GM21360 (cell line): ENCODE measurements at regions not wholly inside any gene's neighbourhood (a gene's known extent, or its start where the extent isn't known, plus 50 kb on each side); places are given as distances from the start of the nearest gene placed in this dataset.
"Not testable (repeated sequence)": the region's sequence is repeated elsewhere in the genome, so short reads cannot be mapped to it uniquely, and the experiment has no call there.

Experiments
- ATAC-seq: cut with Tn5 transposase; IDR thresholded peaks from one replicate; pipeline ENCODE4 v1.9.1; 2021; ENCODE audit warnings: mild to moderate bottlenecking, moderate library complexity; ENCODE audit not compliant: unreplicated experiment

DNA sequence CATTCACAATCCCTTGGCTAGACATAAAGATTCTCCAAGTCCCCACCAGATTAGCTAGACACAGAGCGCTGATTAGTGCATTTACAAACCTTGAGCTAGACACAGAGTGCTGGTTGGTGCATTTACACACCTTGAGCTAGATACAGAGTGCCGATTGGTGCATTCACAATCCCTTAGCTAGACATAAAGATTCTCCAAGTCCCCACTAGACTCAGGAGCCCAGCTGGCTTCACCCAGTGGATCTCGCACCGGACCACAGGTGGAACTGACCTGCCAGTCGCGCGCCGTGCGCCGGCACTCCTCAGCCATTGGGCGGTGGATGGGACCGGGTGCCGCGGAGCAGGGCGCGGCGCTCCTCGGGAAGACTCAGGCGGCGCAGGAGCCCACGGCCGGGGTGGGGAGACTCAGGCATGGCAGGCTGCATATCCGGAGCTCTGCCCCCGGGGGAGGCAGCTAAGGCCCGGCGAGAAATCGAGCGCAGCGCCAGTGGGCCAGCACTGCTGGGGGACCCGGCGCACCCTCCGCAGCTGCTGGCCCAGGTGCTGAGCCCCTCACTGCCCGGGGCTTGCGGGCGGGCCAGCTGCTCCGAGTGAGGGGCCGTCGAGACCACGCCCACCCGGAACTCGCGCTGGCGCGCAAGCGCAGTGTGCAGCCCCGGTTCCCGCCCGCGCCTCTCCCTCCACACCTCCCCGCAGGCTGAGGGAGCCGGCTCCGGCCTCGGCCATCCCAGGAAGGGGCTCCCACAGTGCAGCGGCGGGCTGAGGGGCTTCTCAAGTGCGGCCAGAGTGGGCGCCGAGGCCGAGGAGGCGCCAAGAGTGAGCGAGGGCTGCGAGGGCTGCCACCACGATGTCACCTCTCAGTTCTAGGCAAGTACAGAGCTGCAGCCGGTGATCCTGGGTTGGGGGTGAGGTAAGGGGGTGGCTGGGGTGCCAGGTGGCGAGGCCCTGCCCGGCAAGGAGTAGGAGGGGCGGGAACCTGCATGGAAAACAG is 773.7 kb upstream of the CITED2 start:
- not testable (repeated sequence) for ATAC-seq

- no peak for ATAC-seq
These were observed 766.4 kb upstream of the CITED2 start for GRCh38 chr6:140140891-140141290.

DNA sequence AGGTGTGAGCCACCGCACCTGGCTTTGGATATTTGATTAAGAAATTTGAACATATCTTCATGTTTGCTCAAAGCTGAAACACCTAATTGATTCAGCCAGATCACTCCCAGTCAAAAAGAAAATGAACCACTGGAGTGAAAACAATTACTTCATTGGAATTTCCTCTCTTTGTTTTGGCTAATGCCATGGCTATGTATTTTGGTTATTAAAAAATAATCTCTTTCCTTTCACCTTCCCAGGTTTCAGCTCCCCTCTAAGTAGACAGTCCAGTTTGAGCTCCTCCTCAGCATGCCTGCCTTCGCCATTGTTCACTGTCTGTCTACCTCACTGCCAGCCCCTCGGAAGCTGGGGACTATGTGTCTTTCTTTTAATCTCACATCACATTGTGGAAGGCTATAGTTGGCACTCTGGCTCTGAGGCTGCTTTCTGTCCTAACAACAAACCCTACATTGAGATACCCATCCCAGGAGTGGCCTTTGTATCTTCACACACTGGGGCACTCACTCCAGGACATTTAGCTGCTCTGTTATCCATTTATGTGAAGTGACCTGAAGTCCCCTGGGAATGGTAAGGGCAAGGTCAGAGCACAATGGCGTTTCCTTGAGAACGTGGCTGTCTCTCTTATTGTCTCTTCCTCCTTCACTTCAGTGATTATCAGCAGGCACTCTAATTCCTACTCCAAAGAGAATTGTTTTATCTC is 764.0 kb upstream of the CITED2 start:
- ATAC-seq, result no peak

GRCh38 chr6:140134224-140134623 is 759.8 kb upstream of the CITED2 start:
- no peak for ATAC-seq

DNA sequence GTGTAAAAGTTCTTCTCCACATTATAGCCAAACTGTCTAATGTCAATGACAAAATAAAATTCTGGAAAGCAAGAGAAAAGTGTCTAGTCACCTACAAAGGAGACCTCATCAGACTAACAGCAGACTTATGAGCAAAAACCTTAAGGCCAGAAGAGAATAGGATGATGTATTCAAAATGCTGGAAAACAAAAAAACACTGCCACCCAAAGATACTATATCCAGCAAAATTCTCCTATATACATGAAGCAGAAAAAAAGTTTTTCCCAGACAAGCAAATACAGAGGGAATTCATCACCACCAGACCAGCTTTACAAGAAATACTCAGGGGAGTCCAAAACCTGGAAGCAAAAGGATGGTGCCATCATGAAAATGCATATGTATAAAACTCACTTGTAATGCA is 755.6 kb upstream of the CITED2 start:
- ATAC-seq, result no peak

- no peak for ATAC-seq
These were observed 750.0 kb upstream of the CITED2 start for GRCh38 chr6:140124498-140124897.

DNA sequence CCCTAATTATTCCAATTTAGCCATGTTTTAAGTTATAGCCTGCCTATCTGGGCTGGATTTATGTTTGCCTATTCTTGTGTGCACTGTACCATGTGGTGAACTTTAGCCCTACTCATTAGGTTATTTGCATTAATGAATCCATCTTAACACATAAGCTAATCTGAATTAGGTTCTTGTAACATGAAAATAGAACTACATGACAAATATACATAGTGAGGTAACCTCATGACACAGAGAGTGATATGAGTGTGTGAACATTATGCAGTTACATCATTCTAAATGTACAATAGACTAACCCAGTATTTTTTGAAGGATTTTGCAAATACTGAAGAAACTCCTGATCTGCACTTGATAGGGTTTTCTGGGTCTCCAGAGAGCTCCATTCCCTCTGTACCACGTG is 733.7 kb upstream of the CITED2 start:
- ATAC-seq, result no peak

DNA sequence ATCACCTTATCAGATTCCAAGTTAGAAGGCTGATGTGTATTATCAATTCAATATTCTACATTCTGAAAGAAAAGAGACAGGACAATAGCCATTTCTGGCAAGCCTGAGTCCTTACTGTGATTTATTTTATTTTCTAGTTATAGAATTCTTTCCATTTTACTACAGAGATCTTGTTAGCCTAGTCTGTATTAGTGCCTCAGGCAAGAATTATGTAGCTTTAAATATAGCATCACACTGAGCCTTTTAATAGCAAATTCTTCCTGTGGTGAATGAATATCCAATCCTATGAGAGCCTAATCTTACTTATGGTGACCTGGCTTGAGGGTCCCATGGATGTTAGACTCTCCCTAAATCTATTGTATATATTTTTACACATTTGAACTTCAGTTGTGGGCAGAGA is 732.8 kb upstream of the CITED2 start:
- ATAC-seq, result no peak

DNA sequence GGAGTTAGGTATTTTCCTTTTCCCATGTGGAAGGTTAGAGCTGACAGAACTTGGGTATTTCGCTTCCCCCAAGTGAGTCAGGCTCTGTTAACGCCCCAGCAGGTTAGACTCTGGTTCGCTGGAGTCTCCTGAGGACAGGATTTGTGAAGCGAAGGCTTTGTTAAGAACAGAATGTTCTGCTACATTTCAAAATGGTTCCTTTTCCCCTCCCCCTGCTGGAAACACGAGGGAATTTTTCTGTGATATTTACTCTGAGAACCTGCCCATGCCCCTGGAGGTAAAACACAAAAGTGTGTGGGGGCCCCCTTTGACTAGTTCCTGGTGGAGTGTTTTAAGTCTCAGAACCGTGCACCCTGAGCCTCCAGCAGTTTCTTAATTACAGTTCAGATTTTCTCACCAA is 731.4 kb upstream of the CITED2 start:
- no peak for ATAC-seq

DNA sequence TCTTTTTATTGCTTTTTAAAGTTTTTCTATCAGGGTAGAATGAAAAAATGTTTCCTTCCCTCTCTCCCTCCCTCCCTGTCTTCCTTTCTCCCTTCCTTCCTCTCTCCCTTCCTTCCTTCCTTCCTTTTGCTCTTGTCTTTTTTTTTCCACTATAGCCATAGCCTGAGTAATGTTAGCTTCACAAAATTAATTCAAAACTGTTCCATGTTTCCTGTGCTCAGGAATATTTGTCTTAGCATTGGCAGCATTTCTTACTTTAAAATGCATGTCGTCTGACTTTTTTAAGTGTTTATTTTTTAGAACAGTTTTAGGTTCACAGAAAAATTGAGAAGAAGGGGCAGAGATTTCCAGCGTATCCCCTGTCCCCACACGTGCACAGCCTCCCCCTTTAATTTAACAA is 730.8 kb upstream of the CITED2 start:
- ATAC-seq, result no peak

GRCh38 chr6:140101818-140102217 is 727.4 kb upstream of the CITED2 start:
- no peak for ATAC-seq

- no peak for ATAC-seq
These were observed 726.9 kb upstream of the CITED2 start for GRCh38 chr6:140101367-140101766.

DNA sequence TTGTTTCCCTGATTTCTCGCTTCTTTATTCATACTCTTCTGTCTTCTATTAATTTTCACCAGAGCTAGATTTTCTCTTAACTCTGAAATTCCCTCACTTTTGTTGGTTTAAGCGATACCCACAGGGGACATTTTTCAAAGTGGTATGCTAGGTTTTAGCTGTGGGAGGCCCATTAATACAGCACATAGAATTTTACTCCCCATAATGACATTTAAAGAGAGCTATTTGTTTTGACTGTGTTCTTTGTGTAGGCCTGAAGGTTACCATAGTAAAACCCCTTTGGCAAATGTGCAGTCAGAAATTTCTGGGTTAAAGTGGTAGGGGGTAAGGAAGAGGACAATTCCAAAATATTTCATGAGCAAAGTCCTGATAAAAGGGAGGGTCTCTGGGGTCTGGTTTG is 721.1 kb upstream of the CITED2 start:
- no peak for ATAC-seq

- ATAC-seq, result no peak
These were observed 717.4 kb upstream of the CITED2 start for GRCh38 chr6:140091895-140092294.

DNA sequence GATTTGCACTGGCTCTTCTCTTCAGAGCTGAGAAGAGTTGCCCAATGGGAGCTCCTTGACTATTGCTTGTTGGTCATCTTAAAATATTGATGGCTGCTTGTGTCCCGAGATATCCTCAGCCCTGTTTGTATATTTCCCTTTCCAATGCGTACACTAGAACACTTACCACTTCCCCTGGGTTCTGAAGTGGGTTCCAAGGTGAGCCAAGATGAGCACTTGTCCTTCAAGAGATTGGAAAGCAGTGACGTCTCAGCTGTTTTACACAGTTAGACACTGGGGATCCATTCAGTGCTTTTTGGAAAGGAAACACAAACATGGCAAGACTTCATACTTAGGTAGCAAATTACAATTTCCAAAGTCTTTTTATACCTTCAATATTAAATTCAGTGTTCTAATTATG is 716.4 kb upstream of the CITED2 start:
- no peak for ATAC-seq

DNA sequence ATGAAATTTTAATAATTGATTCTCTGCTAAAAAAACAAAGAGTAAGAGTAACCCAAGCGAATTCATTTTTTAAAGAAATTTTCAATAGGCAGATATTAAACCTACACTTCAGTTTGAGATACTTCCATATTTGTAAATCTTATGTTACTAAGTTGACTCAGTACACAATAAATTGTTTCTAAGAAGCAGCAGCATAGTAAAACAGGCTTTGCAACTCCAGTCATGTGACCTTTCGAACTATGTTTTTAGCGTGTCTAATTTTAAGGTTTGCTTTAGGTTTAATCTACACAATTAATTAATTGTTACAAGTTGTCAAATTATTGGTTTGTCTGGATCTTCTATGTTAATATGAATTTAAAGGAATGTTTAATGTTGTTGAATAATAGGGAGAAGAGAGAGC is 708.9 kb upstream of the CITED2 start:
- no peak for ATAC-seq

GRCh38 chr6:140082867-140083297 is 708.4 kb upstream of the CITED2 start:
- no peak for ATAC-seq

GRCh38 chr6:140079328-140079727 is 704.9 kb upstream of the CITED2 start:
- no peak for ATAC-seq

DNA sequence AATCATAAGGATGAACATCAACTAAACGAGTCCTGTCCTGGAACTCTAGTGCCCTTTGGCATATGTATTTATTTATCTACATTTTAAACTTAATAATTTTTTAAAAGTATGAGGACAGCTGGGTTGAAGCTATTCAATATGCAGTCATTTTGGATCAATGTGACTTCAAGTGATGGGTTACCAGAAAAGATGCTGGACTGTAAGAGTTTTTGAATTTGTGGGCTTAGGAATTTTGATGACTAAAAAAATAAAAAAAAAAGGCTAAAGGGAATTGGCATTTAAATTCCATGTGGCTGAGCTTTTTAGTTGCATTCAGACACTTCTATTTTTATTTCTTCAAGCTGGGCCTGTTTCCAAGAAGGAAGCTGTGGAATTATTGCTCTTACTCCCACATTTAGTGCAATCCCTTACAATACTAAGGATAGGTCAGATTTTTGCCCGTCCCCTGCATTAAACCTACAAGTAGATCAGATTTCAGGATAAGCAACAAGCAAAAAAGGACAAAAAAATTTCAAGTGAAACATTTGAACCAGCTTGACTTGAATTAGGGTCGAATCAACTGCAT is 704.2 kb upstream of the CITED2 start:
- no peak for ATAC-seq

DNA sequence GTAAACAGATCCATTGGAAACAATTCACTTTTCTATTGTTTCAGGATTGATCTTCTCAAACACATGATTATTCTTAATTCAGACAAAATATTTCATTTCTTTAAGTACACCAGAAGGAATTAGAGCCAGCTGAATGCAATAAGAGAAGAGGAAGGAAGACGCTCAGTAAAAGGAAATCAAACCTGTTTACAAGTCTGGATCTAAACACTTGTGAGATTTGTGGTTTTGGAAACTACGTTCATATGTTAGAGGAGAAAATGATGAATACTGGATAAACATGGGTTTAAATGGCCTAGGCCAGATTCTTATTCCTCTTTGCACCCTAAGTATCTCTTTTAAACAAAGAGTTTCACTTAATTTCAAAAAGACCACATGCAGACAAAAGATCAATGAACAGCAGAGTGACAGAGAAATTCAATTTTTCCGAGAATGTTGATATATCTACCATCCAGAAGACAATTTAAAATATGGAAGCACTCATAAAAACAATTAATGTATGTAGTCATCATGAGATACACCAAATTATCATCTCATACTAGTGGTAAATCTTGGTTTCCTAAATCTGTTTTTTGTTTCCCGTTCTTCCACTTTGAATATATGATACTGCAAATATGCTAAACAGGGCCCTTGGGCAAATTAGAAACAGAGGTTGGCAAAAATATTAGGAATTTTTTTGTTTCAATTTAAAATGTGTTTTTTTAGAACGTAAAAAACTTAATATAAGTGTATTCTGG is 703.5 kb upstream of the CITED2 start:
- ATAC-seq, result no peak

GRCh38 chr6:140076105-140076504 is 701.7 kb upstream of the CITED2 start:
- no peak for ATAC-seq
